ENCODE measurements at regions not wholly inside any gene's neighbourhood (a gene's known extent, or its start where the extent isn't known, plus 50 kb on each side); places are given as distances from the start of the nearest gene placed in this dataset.

- no peak overlapping the region for H3K27ac ChIP-seq
- TF ChIP-seq CTCF (conservative IDR thresholded peaks at IDR 0.05) = no peak
Measured at GRCh38 chr6:4606821-4607704, 169.1 kb upstream of the CDYL start.

GRCh38 chr6:4606016-4606415 is 170.2 kb upstream of the CDYL start:
- no peak overlapping the region for H3K27ac ChIP-seq
- no peak for TF ChIP-seq CTCF (conservative IDR thresholded peaks at IDR 0.05)

- H3K27ac ChIP-seq = no peak overlapping the region
- TF ChIP-seq CTCF (conservative IDR thresholded peaks at IDR 0.05) = no peak
Measured at GRCh38 chr6:4603856-4604369, 172.3 kb upstream of the CDYL start.

GRCh38 chr6:4603291-4603690 is 172.9 kb upstream of the CDYL start:
- TF ChIP-seq CTCF (conservative IDR thresholded peaks at IDR 0.05) = no peak
- no peak overlapping the region for H3K27ac ChIP-seq

GRCh38 chr6:4599924-4600323 is 176.3 kb upstream of the CDYL start:
- no peak overlapping the region for H3K27ac ChIP-seq
- no peak for TF ChIP-seq CTCF (conservative IDR thresholded peaks at IDR 0.05)

GRCh38 chr6:4598384-4598995 is 177.7 kb upstream of the CDYL start:
- H3K27ac ChIP-seq = no peak overlapping the region
- TF ChIP-seq CTCF (conservative IDR thresholded peaks at IDR 0.05) = no peak

GRCh38 chr6:4593951-4594350 is 182.3 kb upstream of the CDYL start:
- H3K27ac ChIP-seq = no peak overlapping the region
- TF ChIP-seq CTCF (conservative IDR thresholded peaks at IDR 0.05) = no peak

All from VCaP (cell line).